Left colon (tissue), 2 donors: ENCODE measurements at regions not wholly inside any gene's neighbourhood (a gene's known extent, or its start where the extent isn't known, plus 50 kb on each side); places are given as distances from the start of the nearest gene placed in this dataset.
"Not testable (repeated sequence)": the region's sequence is repeated elsewhere in the genome, so short reads cannot be mapped to it uniquely, and the experiment has no call there.

Source experiments
- ATAC-seq: fragments of 200-7000 bp; cut with Tn5 transposase; one replicate; pipeline ENCODE4 v1.9.1; 2020; ENCODE audit warnings: mild to moderate bottlenecking, moderate library complexity
- DNase-seq, 2 donors: peaks; one replicate each; pipeline ENCODE4 v3.0.0-alpha.2; 2020
- intact Hi-C, 2 donors: fragments of 100-400 bp; cut with DNase I in 1 of 2; cut with micrococcal nuclease in 1 of 2; formaldehyde crosslinking; loops; one replicate each; pipeline versions ENCODE4 v1.11.2 to v1.14.0; 2022; cut with DNase I, micrococcal nuclease
- donor health status: DM: no; HTN: no; CAD: no.
- donor health status: DM: yes; HTN: yes; CAD: no.

GRCh38 chr2:215889240-215889969 lies 123.9 kb downstream of the MREG start:
- DNase-seq, intact Hi-C loops, ATAC-seq: not testable (repeated sequence)

- ATAC-seq: no peak
- intact Hi-C loops: no loop called here
- no peak for DNase-seq
These were observed 124.7 kb downstream of the MREG start for GRCh38 chr2:215888680-215889079.

- DNase-seq: no peak
- intact Hi-C loops: no loop called here
- ATAC-seq: no peak
These were observed 126.0 kb downstream of the MREG start for GRCh38 chr2:215887303-215887702.

- ATAC-seq: no peak
- intact Hi-C loops: no loop called here
- DNase-seq: no peak
These were observed 127.3 kb downstream of the MREG start for GRCh38 chr2:215886022-215886421.

- ATAC-seq: no peak
- DNase-seq: no peak
- intact Hi-C loops: no loop called here
These were observed 127.8 kb downstream of the MREG start for GRCh38 chr2:215885536-215885935.

GRCh38 chr2:215884451-215885087 lies 128.8 kb downstream of the MREG start:
- intact Hi-C loops: no loop called here
- DNase-seq (no peak), ATAC-seq (no peak)

- intact Hi-C loops: no loop called here
- ATAC-seq (no peak), DNase-seq (no peak)
These were observed 129.6 kb downstream of the MREG start for GRCh38 chr2:215883799-215884198.

- intact Hi-C loops: no loop called here
- DNase-seq (no peak), ATAC-seq (no peak)
These were observed 130.7 kb downstream of the MREG start for GRCh38 chr2:215882689-215883088.

GRCh38 chr2:215881582-215881981 lies 131.8 kb downstream of the MREG start:
- no peak for DNase-seq
- intact Hi-C loops: no loop called here

GRCh38 chr2:215880970-215881369 lies 132.4 kb downstream of the MREG start:
- DNase-seq (no peak), ATAC-seq (no peak)
- intact Hi-C loops: no loop called here

More at GRCh38 chr2:215881582-215881981, 131.8 kb downstream of the MREG start:
- no peak for ATAC-seq

- DNase-seq (no peak), ATAC-seq (no peak)
- intact Hi-C loops: no loop called here
These were observed 133.1 kb downstream of the MREG start for GRCh38 chr2:215879977-215880940.

GRCh38 chr2:215879331-215879730 lies 134.0 kb downstream of the MREG start:
- DNase-seq (no peak), ATAC-seq (no peak)
- intact Hi-C loops: no loop called here

GRCh38 chr2:215878476-215879063 lies 134.8 kb downstream of the MREG start:
- no peak for DNase-seq
- intact Hi-C loops: no loop called here
- no peak for ATAC-seq

GRCh38 chr2:215876937-215877238 lies 136.5 kb downstream of the MREG start:
- intact Hi-C loops: no loop called here
- ATAC-seq (no peak), DNase-seq (no peak)

- DNase-seq (no peak), ATAC-seq (no peak)
- intact Hi-C loops: no loop called here
These were observed 137.0 kb downstream of the MREG start for GRCh38 chr2:215876139-215876936.

- intact Hi-C loops: no loop called here
- ATAC-seq: no peak
These were observed 138.9 kb downstream of the MREG start for GRCh38 chr2:215874418-215874817.

GRCh38 chr2:215870986-215871385 lies 142.4 kb downstream of the MREG start:
- no peak for ATAC-seq
- intact Hi-C loops: no loop called here
- no peak for DNase-seq

More at GRCh38 chr2:215874418-215874817, 138.9 kb downstream of the MREG start:
- no peak for DNase-seq

GRCh38 chr2:215870088-215870490 lies 143.3 kb downstream of the MREG start:
- ATAC-seq (no peak), DNase-seq (no peak)
- intact Hi-C loops: no loop called here
